Uterus (tissue), 2 donors: ENCODE measurements at regions not wholly inside any gene's neighbourhood (a gene's known extent, or its start where the extent isn't known, plus 50 kb on each side); places are given as distances from the start of the nearest gene placed in this dataset.

Source experiments
- CTCF ChIP-seq, 4 experiments: fragments of 200-600 bp in 2 of 4; fragments of 450-650 bp in 2 of 4; sonication (generic) in 2 of 4; IDR thresholded peaks; one replicate each; pipeline ENCODE4 v1.5.1; 2016 to 2019; ENCODE audit warnings: antibody characterized with exemption in 4 of 4, mild to moderate bottlenecking in 2 of 4, moderate library complexity in 1 of 4
- POLR2A ChIP-seq, 2 donors: fragments of 450-650 bp; IDR thresholded peaks; one replicate each; pipeline ENCODE4 v1.6.1; 2016; ENCODE audit warnings: antibody characterized with exemption in 2 of 2, mild to moderate bottlenecking in 1 of 2, moderate library complexity in 1 of 2

DNA sequence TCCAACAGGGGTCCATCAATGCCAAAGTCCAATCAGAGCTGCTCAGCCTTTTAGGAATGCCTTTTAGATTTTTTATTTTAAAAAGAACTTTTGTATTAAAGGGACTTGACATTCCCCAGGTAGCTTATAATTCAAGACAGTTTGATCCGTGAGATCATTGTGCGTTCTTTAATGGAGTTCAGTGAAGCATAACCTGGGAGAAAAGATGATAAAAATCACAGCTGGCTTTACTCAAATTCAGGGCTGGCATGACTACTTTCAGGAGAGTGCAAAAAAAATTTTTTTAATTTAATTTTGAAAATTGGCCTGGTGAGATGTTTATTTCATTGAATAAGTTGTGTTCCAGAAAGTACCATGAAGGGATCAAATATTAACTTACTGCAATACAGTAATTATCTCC, 118.2 kb downstream of the VCX2 start:
- TF ChIP-seq CTCF (IDR thresholded peaks at IDR 0.05) (no peak), POLR2A (IDR thresholded peaks at IDR 0.05) (no peak)
